ENCODE measurements at regions not wholly inside any gene's neighbourhood (a gene's known extent, or its start where the extent isn't known, plus 50 kb on each side); places are given as distances from the start of the nearest gene placed in this dataset.
A peak's percentile ranks its signal among the peaks of the same experiment; 100 is the strongest.

DNA sequence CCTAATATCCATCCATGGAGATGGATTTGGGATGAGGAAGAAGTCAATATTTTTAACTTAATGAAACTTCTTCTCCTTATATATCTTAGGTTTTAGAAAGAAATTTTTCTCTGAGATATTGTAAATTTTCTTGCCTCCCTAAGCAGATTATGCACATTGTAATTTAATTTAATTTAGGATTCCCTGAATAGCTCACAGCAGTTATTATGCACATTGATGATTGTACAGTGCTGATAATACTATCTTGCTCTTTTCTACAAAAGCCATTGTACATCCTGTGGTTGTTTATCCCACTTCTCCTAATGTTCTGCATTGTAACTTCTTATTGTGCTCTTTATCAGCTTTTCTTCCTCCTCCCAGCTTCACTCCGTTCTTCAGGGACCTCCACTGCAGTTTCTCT is 410.4 kb upstream of the WWC1 start:
- Mint-ChIP-seq H3K4me1 (no peaks in the 10 kb centered on the region), H3K9me3 (peaks cover 0 to 7% (median 2%) of the 10 kb centered on the region in 9 donors), H3K4me3 (no peak overlapping the region), H3K27me3 (peaks cover 0 to 2% (median 0%) of the 10 kb centered on the region in 5 donors), H3K36me3 (no peaks in the 10 kb centered on the region), H3K27ac (peak overlapping the region in 1 of 10 donors; percentile 61)
- ATAC-seq (no peak), DNase-seq (no peak)
- POLR2A ChIA-PET = interaction anchor here (0.6 kb wide), 1 partner anchor 1067 kb away, joined by 4 read pairs; no protein-coding TSS in a partner anchor

DNA sequence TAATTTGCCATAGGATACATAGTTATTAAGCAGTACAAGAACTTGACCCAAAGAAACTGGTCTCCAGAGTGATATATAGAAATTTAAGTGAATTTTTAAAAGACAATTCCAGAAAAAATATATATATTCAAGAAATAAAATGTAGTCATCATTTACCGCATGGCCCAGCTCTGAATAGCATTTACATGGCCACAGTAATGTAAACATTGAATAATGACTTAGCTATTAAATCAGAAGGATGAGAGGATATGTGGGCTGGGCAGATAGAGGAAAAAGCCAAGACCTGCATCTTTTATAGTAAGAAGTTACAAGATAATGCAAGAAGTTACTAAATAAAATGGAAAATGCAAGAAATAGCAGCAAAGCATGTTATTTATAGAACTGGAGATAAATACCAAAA is 405.2 kb upstream of the WWC1 start:
- H3K9me3 Mint-ChIP-seq = peaks cover 0 to 16% (median 2%) of the 10 kb centered on the region in 9 donors
- no peak for ATAC-seq
- H3K4me1 Mint-ChIP-seq = no peaks in the 10 kb centered on the region
- H3K36me3 Mint-ChIP-seq = no peaks in the 10 kb centered on the region
- H3K4me3 Mint-ChIP-seq = no peak overlapping the region
- peaks cover 0 to 5% (median 1%) of the 10 kb centered on the region in 5 donors for H3K27me3 Mint-ChIP-seq
- no peak for DNase-seq
- POLR2A ChIA-PET = no interaction called here
- H3K27ac Mint-ChIP-seq = no peak overlapping the region

DNA sequence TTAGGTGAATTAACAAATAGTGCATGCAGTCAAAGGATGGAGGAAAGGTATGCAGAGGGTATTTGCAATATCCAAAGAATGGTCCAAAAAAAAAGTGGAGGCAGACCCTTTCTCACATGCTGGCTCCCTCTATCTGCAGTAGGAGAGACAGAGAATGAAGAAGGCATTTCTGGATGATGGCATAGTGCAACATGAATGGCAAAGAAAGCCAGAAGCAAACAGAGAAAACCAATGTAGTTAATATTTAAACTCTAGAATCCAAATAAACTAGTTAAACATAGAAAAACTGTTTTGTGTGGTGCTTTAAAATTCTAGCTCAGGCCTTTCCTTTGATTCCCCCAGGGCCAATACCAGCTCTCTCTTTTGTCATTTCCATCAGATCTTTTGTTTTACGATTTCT is 403.1 kb upstream of the WWC1 start:
- H3K9me3 Mint-ChIP-seq = peaks cover 0 to 12% (median 0%) of the 10 kb centered on the region in 9 donors
- DNase-seq = no peak
- no peak overlapping the region for H3K27ac Mint-ChIP-seq
- ATAC-seq = no peak
- H3K4me3 Mint-ChIP-seq = no peak overlapping the region
- no peaks in the 10 kb centered on the region for H3K4me1 Mint-ChIP-seq
- H3K27me3 Mint-ChIP-seq = peaks cover 0 to 5% (median 0%) of the 10 kb centered on the region in 5 donors
- no peaks in the 10 kb centered on the region for H3K36me3 Mint-ChIP-seq
- POLR2A ChIA-PET = no interaction called here

DNA sequence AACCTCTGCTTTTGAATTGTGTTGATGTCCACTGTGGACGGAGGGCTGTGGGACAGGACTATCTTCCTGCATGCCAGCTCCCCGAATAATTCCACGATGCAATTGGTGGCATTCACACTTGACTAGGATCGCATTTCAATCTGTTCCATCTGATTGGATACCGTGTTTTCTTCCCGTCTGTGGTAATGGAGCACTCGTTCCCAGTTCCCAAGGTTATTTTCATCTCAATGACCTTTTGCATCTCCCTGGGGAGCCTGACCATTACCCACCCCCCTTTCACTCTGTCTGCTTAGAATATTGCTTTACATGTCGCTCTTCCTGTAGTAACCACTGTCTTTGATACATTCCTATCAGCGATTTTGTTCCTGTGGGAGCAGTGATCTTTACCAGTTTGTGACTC is 402.2 kb upstream of the WWC1 start:
- H3K36me3 Mint-ChIP-seq = no peaks in the 10 kb centered on the region
- ATAC-seq (no peak), DNase-seq (no peak)
- H3K4me1 Mint-ChIP-seq = no peaks in the 10 kb centered on the region
- H3K9me3 Mint-ChIP-seq = peaks cover 0 to 12% (median under 1%) of the 10 kb centered on the region in 9 donors
- no peak overlapping the region for H3K27ac Mint-ChIP-seq
- no peak overlapping the region for H3K4me3 Mint-ChIP-seq
- POLR2A ChIA-PET = no interaction called here
- H3K27me3 Mint-ChIP-seq = peaks cover 0 to 5% (median 0%) of the 10 kb centered on the region in 5 donors

DNA sequence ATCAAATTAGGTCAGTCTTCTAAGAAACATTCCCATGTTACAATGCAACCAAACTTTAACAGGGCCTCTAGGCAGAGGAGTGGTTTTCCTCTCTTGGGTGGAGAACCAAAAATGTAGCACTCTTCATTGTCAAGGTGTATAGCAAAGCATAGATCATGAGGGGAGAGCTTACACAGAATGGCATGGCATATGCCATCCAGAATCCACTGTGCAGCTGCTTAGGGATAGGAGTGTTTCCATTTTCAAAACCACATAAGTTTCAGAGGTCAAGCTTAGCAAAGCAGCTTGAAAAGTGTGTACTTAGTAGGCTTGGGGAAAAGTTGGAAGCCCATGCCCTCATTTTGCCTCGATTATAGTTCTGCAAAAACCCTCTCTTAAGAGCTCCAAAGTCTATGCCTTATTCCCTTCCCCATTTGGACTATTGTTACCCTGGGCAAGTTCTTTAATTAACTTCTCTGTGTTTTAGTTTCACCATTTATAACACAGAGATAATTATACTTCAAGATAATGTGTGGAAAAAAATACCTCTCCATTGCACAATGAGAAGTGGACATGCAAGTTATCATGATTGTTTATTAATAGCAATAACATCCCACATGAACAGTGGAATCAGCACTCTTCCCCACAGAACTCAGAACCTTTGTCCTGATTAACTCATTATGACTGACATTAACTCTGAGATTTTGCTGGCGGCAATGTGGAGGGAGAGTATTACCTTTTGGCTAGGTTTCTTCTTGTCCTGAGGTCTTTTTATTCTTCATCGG is 398.9 kb upstream of the WWC1 start:
- H3K36me3 Mint-ChIP-seq = no peaks in the 10 kb centered on the region
- H3K4me1 Mint-ChIP-seq = no peaks in the 10 kb centered on the region
- H3K4me3 Mint-ChIP-seq = no peak overlapping the region
- POLR2A ChIA-PET = no interaction called here
- no peak for ATAC-seq
- DNase-seq = no peak
- H3K27ac Mint-ChIP-seq = no peak overlapping the region
- peaks cover 0 to 18% (median 2%) of the 10 kb centered on the region in 9 donors for H3K9me3 Mint-ChIP-seq
- H3K27me3 Mint-ChIP-seq = peaks cover 0 to 15% (median 1%) of the 10 kb centered on the region in 5 donors

DNA sequence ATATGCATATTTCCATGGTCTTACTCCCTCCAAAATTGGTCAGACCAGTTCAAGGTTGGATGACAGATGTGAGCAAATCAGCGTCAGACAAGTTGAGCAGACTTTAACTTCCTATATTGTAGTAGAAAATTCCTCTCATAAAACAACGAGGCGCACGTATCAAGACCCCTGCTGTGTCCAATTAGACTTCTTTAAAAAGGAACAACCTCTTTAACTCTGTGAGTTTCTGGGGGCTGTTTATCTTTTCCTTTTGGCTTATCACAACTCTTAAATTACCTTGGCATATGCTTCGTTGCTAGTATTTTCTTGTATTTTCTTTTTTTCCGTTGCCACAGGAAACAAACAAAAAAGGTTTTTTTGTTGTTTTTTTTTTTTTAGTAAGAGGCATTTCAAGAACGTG is 398.2 kb upstream of the WWC1 start:
- Mint-ChIP-seq H3K9me3 (peaks cover 0 to 20% (median 2%) of the 10 kb centered on the region in 9 donors), H3K4me3 (no peak overlapping the region), H3K4me1 (no peaks in the 10 kb centered on the region), H3K27ac (no peak overlapping the region), H3K27me3 (peaks cover 0 to 17% (median 1%) of the 10 kb centered on the region in 5 donors), H3K36me3 (no peaks in the 10 kb centered on the region)
- no peak for ATAC-seq
- no peak for DNase-seq
- POLR2A ChIA-PET = no interaction called here

DNA sequence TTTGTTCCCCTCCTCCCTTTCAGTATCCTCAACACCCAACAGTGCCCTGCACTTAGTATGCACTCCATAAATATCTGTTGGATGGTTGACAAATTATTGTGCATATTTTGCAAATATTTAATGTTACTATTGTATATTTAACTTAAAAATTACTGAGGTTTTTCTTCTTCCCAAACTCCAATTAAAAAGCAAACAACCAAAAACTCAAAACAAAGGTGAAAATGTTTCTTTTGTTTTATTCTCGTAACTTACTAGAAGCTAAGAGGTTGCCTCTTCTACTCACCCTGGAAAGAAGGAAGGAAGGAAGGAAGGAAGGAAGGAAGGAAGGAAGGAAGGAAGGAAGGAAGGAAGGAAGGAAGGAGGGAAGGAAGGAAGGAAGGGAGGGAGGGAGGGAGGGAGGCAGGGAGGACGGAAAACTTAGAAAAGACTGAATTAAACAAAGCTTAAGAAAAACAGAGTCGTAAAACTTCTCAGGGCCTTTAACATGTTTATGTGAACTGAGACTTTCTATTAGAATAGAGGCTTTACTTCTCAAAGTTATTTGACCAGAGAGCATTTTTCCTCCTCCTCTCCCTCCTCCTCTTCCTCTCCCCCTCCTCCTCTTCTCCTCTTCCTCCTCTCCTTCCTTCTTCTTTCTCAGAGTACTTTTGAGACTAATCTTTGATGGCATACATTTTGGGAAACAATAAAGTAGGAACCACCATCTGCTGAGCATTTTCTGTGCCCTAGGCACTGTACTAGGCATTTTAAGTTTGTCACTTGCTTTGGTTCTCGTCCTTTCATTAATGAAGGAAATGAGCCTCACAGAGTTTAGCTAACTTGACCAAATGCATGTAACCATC is 396.6 kb upstream of the WWC1 start:
- H3K27ac Mint-ChIP-seq = peak overlapping the region in 1 of 10 donors; percentile 58
- H3K9me3 Mint-ChIP-seq = peaks cover 0 to 23% (median 4%) of the 10 kb centered on the region in 9 donors
- no peaks in the 10 kb centered on the region for H3K4me1 Mint-ChIP-seq
- H3K27me3 Mint-ChIP-seq = peaks cover 0 to 28% (median 5%) of the 10 kb centered on the region in 5 donors
- DNase-seq (no peak), ATAC-seq (no peak)
- no peak overlapping the region for H3K4me3 Mint-ChIP-seq
- H3K36me3 Mint-ChIP-seq = no peaks in the 10 kb centered on the region
- POLR2A ChIA-PET = no interaction called here

DNA sequence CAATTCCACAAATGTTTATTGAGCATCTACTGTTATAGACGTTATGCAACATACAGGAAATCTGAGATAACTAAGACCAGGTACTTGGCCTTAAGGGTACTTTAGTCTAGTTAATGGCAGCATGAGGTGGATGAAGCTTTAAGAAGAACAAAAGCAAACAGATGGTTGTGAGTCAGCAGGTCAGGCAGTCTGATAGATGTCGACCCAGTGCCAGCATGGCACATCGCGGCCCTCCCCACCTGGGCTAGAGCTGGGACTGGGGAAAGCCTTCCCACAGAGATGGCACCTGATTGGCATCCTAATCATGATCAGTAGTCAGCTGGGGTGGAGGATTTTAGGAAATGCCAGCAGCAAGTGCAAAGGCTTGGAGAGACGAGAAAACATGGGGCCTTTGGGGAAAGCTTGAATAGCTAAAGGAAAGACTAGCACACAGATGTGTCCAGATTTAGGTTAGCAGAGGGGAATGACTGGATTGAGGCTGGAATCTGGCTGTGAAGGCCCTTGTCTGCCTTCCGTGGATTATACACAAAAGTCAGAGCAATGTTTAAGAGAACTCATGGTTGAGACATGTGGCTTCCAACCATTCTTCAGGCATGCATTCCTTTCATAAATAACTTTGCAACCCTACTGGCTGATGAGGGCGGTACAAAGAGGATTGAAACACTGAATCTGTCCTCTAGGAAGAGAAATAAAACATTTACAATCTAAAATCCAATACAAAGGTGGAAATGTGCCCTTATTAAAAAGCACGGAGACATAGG is 395.4 kb upstream of the WWC1 start:
- Mint-ChIP-seq H3K9me3 (peaks cover 0 to 21% (median 4%) of the 10 kb centered on the region in 9 donors), H3K4me3 (no peak overlapping the region), H3K27me3 (peaks cover 0 to 28% (median 5%) of the 10 kb centered on the region in 5 donors), H3K27ac (no peak overlapping the region), H3K4me1 (no peaks in the 10 kb centered on the region), H3K36me3 (no peaks in the 10 kb centered on the region)
- POLR2A ChIA-PET = no interaction called here
- no peak for DNase-seq
- no peak for ATAC-seq

DNA sequence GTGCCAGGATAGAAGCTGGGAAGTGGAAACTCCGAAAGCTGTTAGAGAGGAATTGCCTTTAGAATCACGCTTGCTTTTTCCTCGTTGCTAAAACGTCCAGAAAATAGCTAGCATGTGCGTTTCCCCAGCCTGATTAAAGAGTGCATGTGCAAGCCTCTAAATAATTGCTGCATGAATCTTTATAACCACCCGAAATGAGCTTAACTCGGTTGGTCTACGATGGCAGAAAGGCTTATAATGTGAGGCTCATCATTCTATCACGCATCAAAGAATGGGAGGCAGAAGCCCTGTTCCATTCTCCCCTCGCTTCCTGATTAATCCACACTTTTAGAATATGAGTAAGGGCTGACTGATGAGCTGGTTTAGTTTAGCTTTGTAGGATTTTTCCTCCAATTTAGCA is 394.6 kb upstream of the WWC1 start:
- peaks cover 0 to 28% (median 5%) of the 10 kb centered on the region in 5 donors for H3K27me3 Mint-ChIP-seq
- H3K9me3 Mint-ChIP-seq = peaks cover 0 to 21% (median 4%) of the 10 kb centered on the region in 9 donors
- POLR2A ChIA-PET = no interaction called here
- no peak overlapping the region for H3K27ac Mint-ChIP-seq
- ATAC-seq (no peak), DNase-seq (no peak)
- no peak overlapping the region for H3K4me3 Mint-ChIP-seq
- H3K4me1 Mint-ChIP-seq = no peaks in the 10 kb centered on the region
- no peaks in the 10 kb centered on the region for H3K36me3 Mint-ChIP-seq

DNA sequence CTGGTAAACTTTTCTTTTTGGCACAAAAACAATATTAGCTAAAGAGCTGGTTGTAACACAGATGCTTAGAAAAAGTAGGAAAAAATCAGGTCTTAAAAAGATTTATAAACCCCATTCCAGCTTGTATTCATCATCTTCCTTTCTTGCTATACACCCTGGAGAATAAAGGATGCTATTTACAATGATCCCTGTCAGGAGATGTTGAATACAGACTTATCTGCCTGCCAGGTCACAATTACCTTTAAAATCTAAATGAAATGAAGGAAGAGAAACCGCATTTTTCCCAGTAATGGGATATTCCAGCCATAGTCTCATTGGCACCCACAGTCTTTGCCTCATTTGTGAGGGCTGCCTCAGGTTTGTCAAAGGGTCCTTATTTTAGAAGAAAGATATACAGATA is 394.1 kb upstream of the WWC1 start:
- Mint-ChIP-seq H3K36me3 (no peaks in the 10 kb centered on the region), H3K27ac (no peak overlapping the region), H3K9me3 (peaks cover 0 to 21% (median 4%) of the 10 kb centered on the region in 9 donors), H3K4me3 (no peak overlapping the region), H3K27me3 (peaks cover 0 to 28% (median 7%) of the 10 kb centered on the region in 5 donors), H3K4me1 (no peaks in the 10 kb centered on the region)
- no peak for DNase-seq
- ATAC-seq = no peak
- POLR2A ChIA-PET = no interaction called here

DNA sequence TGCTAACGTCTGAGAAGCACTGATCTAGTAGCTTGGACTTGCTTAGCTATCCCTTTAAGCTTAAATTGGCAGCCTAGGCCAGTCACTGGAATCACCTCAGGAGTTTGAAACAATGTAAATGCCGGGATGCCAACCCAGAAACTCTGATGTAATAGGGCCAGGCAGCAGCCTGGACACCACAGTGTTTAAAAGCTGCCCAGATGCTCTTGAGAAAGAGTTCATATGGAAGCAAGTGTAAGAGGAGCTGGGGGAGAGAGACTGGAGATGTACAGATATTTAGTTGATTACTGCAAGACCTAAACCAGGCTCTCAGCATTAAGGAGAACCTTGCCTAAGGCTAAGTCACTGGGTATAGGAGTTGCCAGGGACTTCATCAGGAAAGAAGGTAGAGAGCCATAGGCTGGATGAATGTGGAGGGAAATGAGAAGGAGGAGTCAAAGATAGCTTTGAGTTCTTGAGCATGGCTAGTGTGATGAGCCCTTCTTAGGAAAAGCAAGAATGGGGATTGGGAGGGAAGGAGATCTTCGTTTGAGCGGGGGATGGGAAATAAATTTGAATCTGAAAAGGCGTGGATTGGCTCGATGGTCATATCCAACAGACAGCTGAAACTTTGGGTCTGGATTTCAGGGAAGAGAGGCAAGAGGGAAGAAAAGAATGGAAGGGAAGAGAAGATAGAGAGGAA is 392.9 kb upstream of the WWC1 start:
- Mint-ChIP-seq H3K27me3 (peaks cover 0 to 28% (median 8%) of the 10 kb centered on the region in 5 donors), H3K9me3 (peaks cover 0 to 21% (median 4%) of the 10 kb centered on the region in 9 donors)

DNA sequence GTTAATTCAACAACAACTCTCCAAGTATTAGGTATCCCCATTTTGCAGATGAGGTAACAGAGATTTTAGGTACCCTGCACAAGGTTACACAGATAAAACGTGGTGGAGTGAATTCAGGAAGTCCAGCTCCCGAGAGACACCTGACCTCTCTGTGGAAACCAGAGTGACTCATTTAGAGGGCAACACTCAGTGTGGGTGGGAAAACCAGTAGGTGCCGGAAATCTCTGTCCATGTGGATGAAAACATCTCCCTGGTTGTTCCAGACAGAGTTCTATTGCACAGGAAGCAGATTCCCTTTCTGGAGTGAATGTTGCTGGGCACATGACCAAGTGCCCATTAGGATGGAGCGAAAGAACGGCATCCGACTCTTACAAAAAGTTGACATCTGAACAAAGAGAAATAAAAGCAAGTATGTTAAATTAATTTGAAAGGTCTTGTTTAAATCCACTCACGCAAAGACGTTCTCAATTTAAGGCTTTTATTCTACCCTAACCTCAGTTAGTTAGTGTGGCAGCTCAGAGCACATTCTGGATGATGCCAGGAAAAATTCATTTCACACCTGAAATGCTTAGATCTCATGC is 391.9 kb upstream of the WWC1 start:
- H3K27me3 Mint-ChIP-seq = peaks cover 0 to 28% (median 11%) of the 10 kb centered on the region in 5 donors
- no peaks in the 10 kb centered on the region for H3K36me3 Mint-ChIP-seq
- no peak overlapping the region for H3K27ac Mint-ChIP-seq
- DNase-seq = no peak
- H3K4me1 Mint-ChIP-seq = no peaks in the 10 kb centered on the region
- POLR2A ChIA-PET = no interaction called here
- no peak for ATAC-seq
- H3K4me3 Mint-ChIP-seq = no peak overlapping the region
- peaks cover 0 to 21% (median 1%) of the 10 kb centered on the region in 9 donors for H3K9me3 Mint-ChIP-seq

More for the DNA sequence above, 392.9 kb upstream of the WWC1 start:
- DNase-seq (no peak), ATAC-seq (no peak)
- H3K27ac Mint-ChIP-seq = no peak overlapping the region
- no peaks in the 10 kb centered on the region for H3K4me1 Mint-ChIP-seq
- no peaks in the 10 kb centered on the region for H3K36me3 Mint-ChIP-seq
- POLR2A ChIA-PET = no interaction called here
- no peak overlapping the region for H3K4me3 Mint-ChIP-seq
